ENCODE measurements at regions not wholly inside any gene's neighbourhood (a gene's known extent, or its start where the extent isn't known, plus 50 kb on each side); places are given as distances from the start of the nearest gene placed in this dataset.

- DNase-seq, result no peak
These were observed 249.1 kb upstream of the TSHZ2 start for GRCh38 chr20:52722926-52723688.

- no peak for DNase-seq
These were observed 264.0 kb upstream of the TSHZ2 start for GRCh38 chr20:52708137-52708536.

GRCh38 chr20:52704553-52704952 lies 267.6 kb upstream of the TSHZ2 start:
- no peak for DNase-seq

GRCh38 chr20:52688345-52688744 lies 283.8 kb upstream of the TSHZ2 start:
- DNase-seq, result no peak

- DNase-seq, result no peak
These were observed 287.3 kb upstream of the TSHZ2 start for GRCh38 chr20:52684905-52685304.

- no peak for DNase-seq
These were observed 288.0 kb upstream of the TSHZ2 start for GRCh38 chr20:52684176-52684575.

GRCh38 chr20:52683761-52684160 lies 288.4 kb upstream of the TSHZ2 start:
- no peak for DNase-seq

GRCh38 chr20:52682237-52682636 lies 289.9 kb upstream of the TSHZ2 start:
- DNase-seq, result no peak

GRCh38 chr20:52681288-52681687 lies 290.9 kb upstream of the TSHZ2 start:
- DNase-seq, result no peak

GRCh38 chr20:52677216-52677615 lies 294.9 kb upstream of the TSHZ2 start:
- DNase-seq, result no peak

- DNase-seq, result no peak
These were observed 295.7 kb upstream of the TSHZ2 start for GRCh38 chr20:52676283-52676995.

- no peak for DNase-seq
These were observed 296.8 kb upstream of the TSHZ2 start for GRCh38 chr20:52675375-52675774.

- DNase-seq, result no peak
These were observed 303.5 kb upstream of the TSHZ2 start for GRCh38 chr20:52668626-52669025.

- DNase-seq, result no peak
These were observed 304.8 kb upstream of the TSHZ2 start for GRCh38 chr20:52667358-52667757.

GRCh38 chr20:52665441-52665840 lies 306.7 kb upstream of the TSHZ2 start:
- DNase-seq, result no peak

- no peak for DNase-seq
These were observed 316.8 kb upstream of the TSHZ2 start for GRCh38 chr20:52655395-52655794.

- no peak for DNase-seq
These were observed 317.6 kb upstream of the TSHZ2 start for GRCh38 chr20:52654567-52654966.

- DNase-seq, result no peak
These were observed 319.9 kb upstream of the TSHZ2 start for GRCh38 chr20:52652271-52652670.

GRCh38 chr20:52649727-52650126 lies 322.4 kb upstream of the TSHZ2 start:
- DNase-seq, result no peak

- DNase-seq, result no peak
These were observed 326.3 kb upstream of the TSHZ2 start for GRCh38 chr20:52645822-52646221.

GRCh38 chr20:52643034-52643433 lies 329.1 kb upstream of the TSHZ2 start:
- no peak for DNase-seq

- no peak for DNase-seq
These were observed 335.0 kb upstream of the TSHZ2 start for GRCh38 chr20:52637201-52637600.

- no peak for DNase-seq
These were observed 340.7 kb upstream of the TSHZ2 start for GRCh38 chr20:52631469-52631868.

GRCh38 chr20:52630138-52630537 lies 342.0 kb upstream of the TSHZ2 start:
- no peak for DNase-seq

GRCh38 chr20:52624281-52624680 lies 347.9 kb upstream of the TSHZ2 start:
- DNase-seq, result no peak

All from activated naive CD4-positive, alpha-beta T cell treated with anti-CD3 and anti-CD28 coated beads, Interleukin-2, amount 50 U/mL, for 16 hours (primary cell).